Limb (tissue), 2 donors: ENCODE measurements at regions not wholly inside any gene's neighbourhood (a gene's known extent, or its start where the extent isn't known, plus 50 kb on each side); places are given as distances from the start of the nearest gene placed in this dataset.
"Not testable (repeated sequence)": the region's sequence is repeated elsewhere in the genome, so short reads cannot be mapped to it uniquely, and the experiment has no call there.

Source experiments
- DNase-seq, 2 donors: peaks; one replicate each; pipeline ENCODE4 v3.0.0-alpha.2; 2016; ENCODE audit errors: extremely low spot score in 2 of 2

- no peak for DNase-seq
These were observed 134.6 kb upstream of the ADRA1B start for GRCh38 chr5:159781626-159782157.

DNA sequence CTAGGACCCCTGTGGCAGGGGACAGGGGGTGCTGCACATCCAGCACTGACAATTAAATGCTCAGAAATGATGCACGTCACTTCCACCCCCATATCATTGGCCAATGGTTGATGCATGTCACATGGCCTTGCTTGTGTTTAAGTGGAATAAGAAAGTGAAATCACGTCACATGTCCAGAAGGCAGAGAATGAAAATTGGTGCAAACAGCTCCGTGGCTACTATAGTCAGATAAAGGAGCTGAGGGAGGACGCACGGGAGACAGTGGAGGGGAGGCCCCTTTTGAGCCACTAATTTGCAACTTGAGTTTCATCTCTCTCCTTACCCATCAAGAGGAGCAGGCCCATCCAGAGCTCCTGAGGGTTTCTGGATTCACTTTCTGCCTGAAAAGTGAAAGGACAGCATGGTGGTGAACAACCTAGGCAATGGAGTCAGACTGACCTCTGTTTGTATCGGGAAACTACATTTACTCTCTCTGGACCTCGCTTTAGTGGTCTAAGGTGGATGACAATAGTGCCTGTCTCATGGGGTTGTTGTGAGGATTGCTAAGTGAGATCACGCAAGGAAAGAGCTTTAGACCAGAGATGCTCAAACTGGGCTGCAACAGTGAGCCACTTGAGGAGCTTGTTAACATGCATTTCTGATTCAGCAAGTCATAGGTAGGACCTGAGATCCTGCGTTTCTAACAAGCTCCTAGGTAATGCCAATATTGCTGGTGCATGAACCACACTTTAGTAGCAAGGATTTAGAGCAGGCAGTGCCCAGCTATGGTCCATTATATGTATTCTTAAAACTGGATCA lies 133.9 kb upstream of the ADRA1B start:
- no peak for DNase-seq

DNA sequence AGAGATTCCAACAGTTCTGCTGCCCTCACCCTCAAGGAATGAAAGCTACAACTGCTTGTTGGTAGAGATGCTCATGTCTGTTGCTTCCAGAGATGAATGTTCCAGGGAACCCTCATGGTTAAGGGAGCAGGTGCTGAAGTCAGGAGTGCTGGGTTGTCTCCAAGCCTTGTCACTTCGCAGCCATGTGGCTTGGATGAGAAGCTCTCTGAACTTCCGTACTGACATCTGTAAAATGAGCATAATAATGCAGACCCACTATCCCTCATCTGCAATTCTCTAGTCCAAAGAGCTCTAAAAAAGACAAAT lies 133.3 kb upstream of the ADRA1B start:
- DNase-seq = no peak

DNA sequence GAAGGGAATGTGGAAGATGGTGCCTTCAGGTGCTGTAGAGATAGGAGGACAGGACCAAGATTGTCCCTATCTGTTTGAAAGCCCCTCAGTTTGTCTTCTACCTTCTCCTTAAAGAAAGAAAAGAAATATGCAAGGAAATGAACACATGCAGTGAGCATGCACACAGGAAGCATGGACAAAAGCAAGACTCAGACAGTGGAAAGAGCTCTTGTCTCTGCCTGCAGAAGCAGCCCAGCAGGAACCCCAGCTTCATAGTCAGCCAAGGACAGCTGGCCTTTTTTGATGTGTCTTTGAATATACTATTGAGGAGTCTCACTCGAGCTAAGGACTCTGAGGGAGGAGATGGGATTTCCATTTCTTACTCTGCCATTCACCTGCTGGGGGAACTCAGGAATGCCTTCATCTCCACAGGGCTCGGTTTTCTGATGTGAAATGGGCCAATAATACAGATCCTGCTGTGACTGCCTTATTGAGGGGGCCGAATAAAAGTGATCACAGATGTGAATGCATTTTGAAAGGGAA lies 132.5 kb upstream of the ADRA1B start:
- DNase-seq = no peak

DNA sequence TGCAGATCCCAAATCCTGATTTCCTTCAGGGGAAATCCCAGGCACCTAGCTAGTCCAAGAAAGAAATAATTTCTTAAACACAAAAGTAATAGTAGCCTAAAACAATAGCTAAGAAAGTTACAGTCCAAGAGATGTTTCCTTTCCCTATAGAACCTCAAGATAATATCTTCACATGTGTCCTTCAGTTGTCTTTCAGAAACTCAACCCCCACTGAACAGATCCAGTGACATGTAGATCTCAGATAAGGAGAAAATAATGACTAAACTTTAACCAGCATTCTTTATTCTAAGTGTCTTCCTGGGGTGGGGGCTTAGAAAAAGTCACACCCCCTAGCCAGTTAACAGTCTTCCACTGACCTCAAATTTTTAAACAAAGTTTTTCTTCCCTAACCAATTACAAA lies 131.3 kb upstream of the ADRA1B start:
- no peak for DNase-seq

GRCh38 chr5:159785656-159786055 lies 130.6 kb upstream of the ADRA1B start:
- DNase-seq = peak in 1 of 2 donors; percentile 15

DNA sequence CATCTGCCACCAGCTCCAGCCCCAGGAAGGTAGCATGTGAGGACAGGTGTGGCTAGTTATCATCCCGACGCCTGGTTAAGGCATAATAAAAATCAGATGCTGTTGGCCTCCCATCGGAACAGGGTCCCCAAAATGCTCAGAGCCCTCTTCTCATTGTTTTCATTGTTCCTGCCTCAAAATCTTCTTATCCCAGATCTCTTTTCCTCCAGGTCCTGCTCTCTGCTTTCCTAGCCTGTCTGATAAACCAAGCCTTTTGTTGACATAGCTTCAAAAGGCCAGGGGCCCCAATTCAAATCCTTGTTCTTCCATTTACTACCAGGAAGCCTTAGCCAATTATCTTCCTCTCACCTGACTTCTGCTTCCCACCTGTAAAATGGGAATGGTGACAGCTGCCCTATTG lies 130.1 kb upstream of the ADRA1B start:
- no peak for DNase-seq

GRCh38 chr5:159786901-159787691 lies 129.2 kb upstream of the ADRA1B start:
- DNase-seq = peak; percentile 34 to 43

GRCh38 chr5:159787837-159788236 lies 128.4 kb upstream of the ADRA1B start:
- no peak for DNase-seq

DNA sequence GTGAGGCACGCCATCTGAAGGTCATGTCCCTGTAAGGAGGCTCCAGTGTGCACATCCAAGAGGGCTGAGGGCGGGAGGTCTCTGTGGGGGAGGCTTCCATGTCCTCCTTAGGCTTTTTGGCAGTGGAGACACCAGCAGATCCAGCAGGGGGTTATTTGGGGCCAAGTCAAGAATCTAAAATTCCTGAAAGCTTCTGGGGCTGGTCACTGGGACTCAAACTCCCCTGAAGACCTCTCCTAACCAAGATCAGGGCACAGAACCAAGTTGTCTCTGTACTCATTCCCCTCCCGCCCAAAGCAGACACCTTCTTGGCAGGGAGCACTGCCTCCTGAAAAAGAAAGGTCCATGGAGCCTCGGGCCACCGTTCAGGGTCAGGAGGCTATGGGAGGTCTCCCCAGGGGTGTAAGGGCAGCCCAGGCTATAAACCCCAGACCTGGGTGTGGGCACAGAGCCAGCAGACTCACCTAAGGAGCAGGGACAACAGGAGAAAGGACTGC lies 127.4 kb upstream of the ADRA1B start:
- no peak for DNase-seq

DNA sequence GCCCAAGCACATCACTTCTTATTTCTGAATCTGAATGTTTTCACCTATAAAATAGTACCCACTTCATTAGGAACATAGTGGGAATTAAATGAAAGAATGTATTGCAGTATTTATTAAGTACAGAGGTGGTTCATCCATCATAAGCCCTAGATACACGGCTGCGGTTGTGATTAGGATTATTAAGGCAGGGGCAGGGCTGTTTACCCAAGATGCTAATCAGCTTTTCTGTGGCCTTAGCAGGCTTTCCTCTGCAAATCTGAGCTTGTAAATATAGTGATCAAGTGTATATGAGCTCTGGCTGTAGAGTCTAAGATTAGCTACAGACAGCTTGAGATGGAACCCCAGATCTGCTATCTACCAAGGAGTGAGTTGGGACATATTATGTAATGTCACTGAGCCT lies 124.1 kb upstream of the ADRA1B start:
- no peak for DNase-seq

GRCh38 chr5:159797261-159797970 lies 118.9 kb upstream of the ADRA1B start:
- no peak for DNase-seq

DNA sequence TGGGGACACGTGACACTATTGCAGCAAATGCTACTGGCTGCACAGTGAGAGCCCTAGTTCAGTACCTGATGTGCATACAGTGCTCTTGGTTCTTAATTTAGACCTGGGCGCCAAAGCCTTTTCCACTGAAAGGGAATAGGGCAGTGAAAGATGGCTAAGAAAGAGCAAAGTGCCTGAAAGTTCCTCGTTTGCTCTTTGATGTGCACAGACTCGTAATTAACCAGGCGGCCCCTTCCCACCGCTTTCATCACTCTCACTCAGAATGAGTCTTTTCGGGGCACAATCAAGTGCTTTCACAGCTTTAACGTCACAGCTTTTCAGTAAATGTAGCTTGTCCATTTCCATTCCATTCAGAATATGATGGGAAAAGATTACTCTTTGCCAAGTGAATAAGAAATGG lies 116.6 kb upstream of the ADRA1B start:
- no peak for DNase-seq

DNA sequence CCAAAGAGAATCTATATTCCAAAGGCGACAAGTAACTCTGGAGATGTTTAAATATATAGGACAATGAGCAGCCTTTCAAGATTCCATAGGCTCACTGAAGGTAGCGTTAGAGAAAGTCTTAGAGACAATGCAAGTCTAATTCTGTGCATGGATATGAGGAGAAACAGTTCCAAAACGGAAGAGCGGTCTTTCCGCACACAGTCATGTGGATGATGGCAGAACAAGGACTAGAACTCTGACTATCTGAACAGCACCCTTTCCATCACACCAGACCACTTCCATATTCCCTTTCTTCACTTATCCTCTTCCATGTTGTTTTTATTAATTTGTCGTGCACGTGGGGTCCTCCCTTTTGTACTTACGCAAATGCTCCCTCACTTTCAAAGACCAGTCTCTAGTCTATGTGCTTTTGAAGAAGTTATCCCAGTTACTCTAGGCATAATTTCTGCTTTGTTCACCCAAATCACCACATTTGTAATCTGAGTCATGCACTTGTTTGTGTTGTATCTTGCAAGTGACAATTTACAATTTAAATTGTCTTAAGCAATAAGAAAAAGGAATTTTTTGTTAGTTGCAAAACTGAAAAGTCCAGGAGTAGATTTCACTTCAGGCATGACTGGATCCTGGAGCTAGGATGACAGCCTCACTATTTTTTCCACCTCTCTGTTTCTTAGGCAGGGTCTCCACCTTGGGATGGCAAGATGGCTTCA lies 116.0 kb upstream of the ADRA1B start:
- no peak for DNase-seq

- DNase-seq = no peak
These were observed 115.0 kb upstream of the ADRA1B start for GRCh38 chr5:159801303-159801702.

GRCh38 chr5:159802661-159803060 lies 113.6 kb upstream of the ADRA1B start:
- no peak for DNase-seq

GRCh38 chr5:159804121-159804520 lies 112.2 kb upstream of the ADRA1B start:
- no peak for DNase-seq

DNA sequence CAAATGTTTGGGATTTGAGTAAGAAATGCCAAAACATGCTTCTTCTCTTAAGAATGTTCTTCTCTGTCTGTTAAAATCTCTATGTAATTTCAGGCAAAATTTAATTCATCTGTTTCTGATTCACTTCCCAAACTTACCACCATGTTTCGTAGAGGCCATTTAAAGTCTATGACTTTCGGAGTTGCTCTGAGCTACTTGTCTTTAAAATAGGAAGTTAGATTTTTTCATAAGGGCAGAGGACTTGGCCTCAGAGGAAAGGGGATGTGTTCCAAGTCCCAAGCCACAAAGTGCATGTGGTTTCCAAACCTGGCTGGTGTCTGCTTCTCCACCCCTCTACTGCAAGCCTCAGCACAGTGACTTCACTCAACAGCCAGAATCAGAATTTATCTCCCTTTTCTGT lies 111.3 kb upstream of the ADRA1B start:
- peak in 1 of 2 donors; percentile 21 for DNase-seq

DNA sequence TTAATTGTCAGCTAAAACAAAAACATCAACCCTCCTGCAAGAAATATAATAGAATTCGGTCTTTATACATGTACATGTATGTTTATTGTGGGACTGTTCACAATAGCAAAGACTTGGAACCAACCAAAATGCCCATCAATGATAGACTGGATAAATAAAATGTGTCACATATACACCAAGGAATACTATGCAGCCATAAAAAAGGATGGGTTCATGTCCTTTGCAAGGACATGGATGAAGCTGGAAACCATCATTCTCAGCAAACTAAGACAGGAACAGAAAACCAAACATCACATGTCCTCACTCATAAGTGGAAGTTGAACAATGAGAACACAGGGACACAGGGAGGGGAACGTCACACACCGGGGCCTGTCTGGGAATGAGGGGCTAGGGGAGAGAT lies 109.1 kb upstream of the ADRA1B start:
- not testable (repeated sequence) for DNase-seq

- no peak for DNase-seq
These were observed 108.7 kb upstream of the ADRA1B start for GRCh38 chr5:159807586-159807985.

DNA sequence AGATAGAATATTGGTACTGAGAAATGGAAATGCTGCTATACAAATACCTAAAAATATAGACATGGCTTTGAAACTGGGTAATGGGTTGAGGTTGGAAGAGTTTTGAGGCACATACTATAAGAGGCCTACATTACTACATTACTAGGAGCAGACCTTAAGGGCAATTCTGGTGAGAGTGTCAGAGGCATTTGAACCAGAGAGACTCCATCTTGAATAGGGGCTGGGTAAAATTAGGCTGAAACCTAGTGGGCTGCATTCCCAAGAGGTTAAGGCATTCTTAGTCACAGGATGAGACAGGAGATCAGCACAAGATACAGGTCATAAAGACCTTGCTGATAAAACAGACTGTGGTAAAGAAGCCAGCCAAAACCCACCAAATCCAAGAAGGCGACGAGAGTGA lies 104.6 kb upstream of the ADRA1B start:
- no peak for DNase-seq
